HEK293 (cell line): ENCODE measurements at regions not wholly inside any gene's neighbourhood (a gene's known extent, or its start where the extent isn't known, plus 50 kb on each side); places are given as distances from the start of the nearest gene placed in this dataset.

Experiments used
- CTCF ChIA-PET: fragments of 350-600 bp; formaldehyde crosslinking; extraction: SDS; loops from one replicate; lab custom pipeline; 2021; ENCODE audit warnings: antibody characterized with exemption; lab: Yijun Ruan, JAX
- POLR2A ChIA-PET: fragments of 300-600 bp; formaldehyde crosslinking; extraction: SDS; loops from one replicate; lab custom pipeline; 2020; ENCODE audit warnings: antibody characterized with exemption, inconsistent platforms; lab: Yijun Ruan, JAX
- H3K27ac ChIP-seq: fragments of 200-500 bp; sonication (Bioruptor generic); 2 replicates; pipeline ENCODE4 v1.5.1; 2014; ENCODE audit warnings: low read depth, low read length, control low read depth, inconsistent platforms; ENCODE audit errors: extremely low read depth
- H3K36me3 ChIP-seq, 2 experiments: fragments of 200-500 bp in 1 of 2; sonication (Bioruptor generic) in 1 of 2; 1 replicate in 1 of 2; 2 replicates in 1 of 2; pipeline ENCODE4 v1.5.1; 2014 to 2017; ENCODE audit warnings: inconsistent platforms in 2 of 2, low read length in 2 of 2; ENCODE audit not compliant: control insufficient read depth in 2 of 2, insufficient read depth in 1 of 2
- H3K4me1 ChIP-seq: fragments of 200-500 bp; sonication (Bioruptor generic); 2 replicates; pipeline ENCODE4 v1.5.1; 2014; ENCODE audit warnings: mild to moderate bottlenecking, low read length, inconsistent platforms; ENCODE audit not compliant: control insufficient read depth, insufficient read depth
- H3K4me3 ChIP-seq: 2 replicates; pipeline ENCODE4 v1.5.1; 2011; ENCODE audit warnings: low read depth, mild to moderate bottlenecking, control low read depth, low read length, moderate library complexity
- H3K9me3 ChIP-seq: fragments of 200-500 bp; sonication (Bioruptor generic); 2 replicates; pipeline ENCODE4 v1.5.1; 2014; ENCODE audit warnings: low read depth, low read length, inconsistent platforms; ENCODE audit not compliant: control insufficient read depth, insufficient read depth
- BCL11A ChIP-seq: fragments of 450-650 bp; formaldehyde crosslinking; IDR thresholded peaks from 2 replicates; pipeline ENCODE4 v1.5.1; 2016; ENCODE audit warnings: low read depth, missing biosample characterization, missing genetic modification characterization
- GLI2 ChIP-seq: fragments of 450-650 bp; formaldehyde crosslinking; IDR thresholded peaks from 2 replicates; pipeline ENCODE4; 2017; ENCODE audit warnings: missing biosample characterization, missing genetic modification characterization, low read depth, borderline replicate concordance
- KLF9 ChIP-seq: fragments of 450-650 bp; formaldehyde crosslinking; IDR thresholded peaks from 2 replicates; pipeline ENCODE4 v1.5.1; 2016; ENCODE audit warnings: missing biosample characterization, missing genetic modification characterization, low read depth
- REPIN1 ChIP-seq: fragments of 450-650 bp; formaldehyde crosslinking; IDR thresholded peaks from 2 replicates; pipeline ENCODE4 v1.5.1; 2017; ENCODE audit warnings: missing biosample characterization, missing genetic modification characterization, low read depth
- SETDB1 ChIP-seq: IDR thresholded peaks from one replicate; pipeline ENCODE4 v1.6.1; 2017; ENCODE audit warnings: mild to moderate bottlenecking, low read length, moderate library complexity, mixed read lengths; ENCODE audit not compliant: insufficient read length
- ZBTB8A ChIP-seq: fragments of 450-650 bp; formaldehyde crosslinking; IDR thresholded peaks from 2 replicates; pipeline ENCODE4 v1.5.1; 2016; ENCODE audit warnings: missing biosample characterization, missing genetic modification characterization
- ZFHX2 ChIP-seq: fragments of 450-650 bp; formaldehyde crosslinking; conservative IDR thresholded peaks from 2 replicates; pipeline ENCODE4 v1.5.1; 2016; ENCODE audit warnings: missing biosample characterization, missing genetic modification characterization
- ZNF133 ChIP-seq: fragments of 450-650 bp; formaldehyde crosslinking; IDR thresholded peaks from 2 replicates; pipeline ENCODE4 v1.5.1; 2016; ENCODE audit warnings: missing biosample characterization, missing genetic modification characterization
- ZNF184 ChIP-seq: fragments of 450-650 bp; IDR thresholded peaks from 2 replicates; pipeline ENCODE4 v1.5.1; 2018; ENCODE audit warnings: missing biosample characterization, mild to moderate bottlenecking, missing genetic modification characterization
- ZNF292 ChIP-seq: fragments of 450-650 bp; formaldehyde crosslinking; IDR thresholded peaks from 2 replicates; pipeline ENCODE4 v1.5.1; 2016; ENCODE audit warnings: low read depth, missing biosample characterization, missing genetic modification characterization, borderline replicate concordance
- ZNF350 ChIP-seq: fragments of 450-650 bp; formaldehyde crosslinking; IDR thresholded peaks from 2 replicates; pipeline ENCODE4 v1.5.0; 2017; ENCODE audit warnings: missing biosample characterization, mild to moderate bottlenecking, missing genetic modification characterization
- ZNF423 ChIP-seq: fragments of 450-650 bp; formaldehyde crosslinking; IDR thresholded peaks from 2 replicates; pipeline ENCODE4 v1.5.1; 2016; ENCODE audit warnings: missing biosample characterization, missing genetic modification characterization
- ZNF510 ChIP-seq: fragments of 450-650 bp; formaldehyde crosslinking; IDR thresholded peaks from 2 replicates; pipeline ENCODE4 v1.5.1; 2018; ENCODE audit warnings: mild to moderate bottlenecking, missing genetic modification characterization, missing biosample characterization; ENCODE audit not compliant: insufficient replicate concordance
- ZNF549 ChIP-seq: fragments of 450-650 bp; IDR thresholded peaks from 2 replicates; pipeline ENCODE4 v1.5.1; 2018; ENCODE audit warnings: missing biosample characterization, missing genetic modification characterization, mild to moderate bottlenecking, inconsistent platforms, moderate library complexity
- ZNF555 ChIP-seq: fragments of 450-650 bp; formaldehyde crosslinking; conservative IDR thresholded peaks from 2 replicates; pipeline ENCODE4 v1.5.1; 2017; ENCODE audit warnings: missing biosample characterization, mild to moderate bottlenecking, missing genetic modification characterization, inconsistent platforms
- ZNF561 ChIP-seq: fragments of 450-650 bp; IDR thresholded peaks from 2 replicates; pipeline ENCODE4 v1.5.1; 2018; ENCODE audit warnings: missing biosample characterization, missing genetic modification characterization, borderline replicate concordance
- ZNF610 ChIP-seq: fragments of 450-650 bp; formaldehyde crosslinking; IDR thresholded peaks from 2 replicates; pipeline ENCODE4 v1.5.1; 2016; ENCODE audit warnings: missing biosample characterization, missing genetic modification characterization, borderline replicate concordance
- ZNF654 ChIP-seq: fragments of 450-650 bp; formaldehyde crosslinking; IDR thresholded peaks from 2 replicates; pipeline ENCODE4 v1.5.1; 2016; ENCODE audit warnings: low read depth, missing biosample characterization, missing genetic modification characterization
- ZSCAN16 ChIP-seq: fragments of 450-650 bp; formaldehyde crosslinking; IDR thresholded peaks from 2 replicates; pipeline ENCODE4 v1.5.1; 2016; ENCODE audit warnings: missing biosample characterization, missing genetic modification characterization
- TF ChIP-seq, protein P1 (sequence below): fragments of 450-650 bp; formaldehyde crosslinking; IDR thresholded peaks from 2 replicates; pipeline ENCODE4 v1.5.1; 2016; ENCODE audit warnings: missing biosample characterization, missing genetic modification characterization
- TF ChIP-seq, protein P2 (sequence below): fragments of 450-650 bp; formaldehyde crosslinking; IDR thresholded peaks from 2 replicates; pipeline ENCODE4; 2016; ENCODE audit warnings: missing biosample characterization, missing genetic modification characterization
- TF ChIP-seq, protein P3 (sequence below): fragments of 450-650 bp; formaldehyde crosslinking; IDR thresholded peaks from 2 replicates; pipeline ENCODE4 v1.5.0; 2017; ENCODE audit warnings: missing biosample characterization, missing genetic modification characterization, borderline replicate concordance

DNA sequence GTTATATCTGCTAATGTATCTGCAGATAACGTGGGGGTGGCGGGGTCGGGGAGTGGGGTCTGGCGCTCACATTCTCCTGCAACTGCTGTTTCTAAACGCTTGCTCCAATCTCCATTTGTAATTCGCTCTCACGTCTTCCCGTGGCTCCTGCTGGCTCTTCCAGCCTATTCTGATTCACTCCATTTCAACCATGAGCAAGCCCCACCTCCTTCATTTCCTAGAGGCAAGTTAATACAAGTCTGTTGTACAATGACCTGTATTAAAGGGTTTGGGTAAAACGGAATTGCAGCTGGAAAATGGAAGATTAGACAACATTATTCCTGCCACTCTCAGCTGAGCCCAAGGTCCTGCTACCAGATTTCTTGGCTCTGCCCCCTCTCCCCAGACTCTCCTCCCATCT is 132.3 kb downstream of the CSNK2A3 start:
- TF ChIP-seq ZNF555 (tag by site-specific recombination) = no peak
- TF ChIP-seq ZNF184 (tag by site-specific recombination) = no peak
- TF ChIP-seq ZNF610 (tag by site-specific recombination) = no peak
- no peak for TF ChIP-seq SETDB1
- no peak for TF ChIP-seq ZFHX2 (tag by site-specific recombination)
- TF ChIP-seq ZNF549 (tag by site-specific recombination) = no peak
- no peak for TF ChIP-seq ZNF510 (tag by site-specific recombination)
- no peak for TF ChIP-seq ZNF561 (tag by site-specific recombination)
- CTCF ChIA-PET = no interaction called here
- Histone ChIP-seq H3K27ac (no peak overlapping the region), H3K4me3 (no peak overlapping the region), H3K9me3 (no peaks in the 10 kb centered on the region), H3K4me1 (no peaks in the 10 kb centered on the region), H3K36me3 (no peaks in the 10 kb centered on the region)
- POLR2A ChIA-PET = no interaction called here

DNA sequence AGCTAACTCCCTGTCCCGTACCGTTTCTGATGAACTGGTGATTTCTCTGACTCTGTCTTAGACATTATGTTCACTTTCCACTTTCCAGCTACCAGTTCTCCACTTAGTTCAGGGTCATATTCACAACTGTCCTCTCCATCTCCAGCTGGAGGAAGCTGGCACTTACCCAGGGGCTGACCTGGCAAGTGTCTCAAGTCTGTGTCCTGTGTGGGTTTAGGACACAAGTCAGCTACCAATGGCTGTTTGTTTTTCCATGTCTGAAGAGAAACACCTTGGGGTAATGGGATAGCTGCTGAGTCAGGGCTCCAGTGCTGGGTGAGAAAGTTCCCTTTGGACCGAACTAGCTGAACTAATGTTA is 134.4 kb downstream of the CSNK2A3 start:
- CTCF ChIA-PET = interaction anchor here (0.9 to 1.4 kb wide), 3 partner anchors 12 to 191 kb away, joined by 3 to 4 read pairs (median 3); no protein-coding TSS in a partner anchor
- Histone ChIP-seq H3K9me3 (no peaks in the 10 kb centered on the region), H3K4me3 (no peak overlapping the region), H3K27ac (no peak overlapping the region), H3K36me3 (no peaks in the 10 kb centered on the region), H3K4me1 (no peaks in the 10 kb centered on the region)
- TF ChIP-seq ZNF133 (tag by site-specific recombination) (no peak), BCL11A (no peak)
- TF ChIP-seq, protein P1, sequence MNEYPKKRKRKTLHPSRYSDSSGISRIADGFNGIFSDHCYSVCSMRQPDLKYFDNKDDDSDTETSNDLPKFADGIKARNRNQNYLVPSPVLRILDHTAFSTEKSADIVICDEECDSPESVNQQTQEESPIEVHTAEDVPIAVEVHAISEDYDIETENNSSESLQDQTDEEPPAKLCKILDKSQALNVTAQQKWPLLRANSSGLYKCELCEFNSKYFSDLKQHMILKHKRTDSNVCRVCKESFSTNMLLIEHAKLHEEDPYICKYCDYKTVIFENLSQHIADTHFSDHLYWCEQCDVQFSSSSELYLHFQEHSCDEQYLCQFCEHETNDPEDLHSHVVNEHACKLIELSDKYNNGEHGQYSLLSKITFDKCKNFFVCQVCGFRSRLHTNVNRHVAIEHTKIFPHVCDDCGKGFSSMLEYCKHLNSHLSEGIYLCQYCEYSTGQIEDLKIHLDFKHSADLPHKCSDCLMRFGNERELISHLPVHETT (tag by site-specific recombination) = no peak
- POLR2A ChIA-PET = no interaction called here

DNA sequence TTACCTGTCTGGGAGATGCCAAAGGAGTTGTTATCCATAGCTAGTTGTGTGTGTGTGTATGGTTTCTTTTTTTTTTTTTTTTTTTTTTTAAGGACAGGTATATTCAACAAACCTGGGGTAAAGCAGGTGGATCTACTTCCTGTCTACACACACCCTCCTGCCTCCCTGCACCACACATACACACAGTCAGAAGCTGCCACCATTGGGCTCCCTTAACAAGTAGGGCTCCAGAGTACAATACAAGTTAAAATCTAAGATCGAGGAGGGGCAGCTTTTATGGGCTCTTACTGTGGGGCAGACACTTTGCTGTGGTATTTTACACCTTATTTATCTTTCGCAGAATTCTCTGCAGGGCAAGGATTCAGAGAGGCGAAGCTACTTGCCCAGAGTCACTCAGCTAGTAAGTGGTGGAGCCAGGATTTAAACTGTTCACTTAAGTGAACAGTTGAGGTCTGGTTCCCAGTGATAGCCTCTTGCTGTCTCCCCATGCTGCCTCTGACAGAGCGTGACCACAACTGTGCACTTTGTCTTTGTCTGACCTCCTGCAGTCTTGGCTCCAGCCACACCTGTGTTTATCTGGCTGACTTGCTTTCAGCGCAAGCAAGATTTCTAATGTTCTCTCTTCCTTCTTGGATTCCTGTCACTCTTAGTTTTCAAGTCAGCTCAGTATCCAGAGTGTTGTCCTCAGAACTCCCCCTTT is 135.0 kb downstream of the CSNK2A3 start:
- no peak for TF ChIP-seq ZNF292 (tag by site-specific recombination)
- no peak for TF ChIP-seq ZBTB8A (tag by site-specific recombination)
- TF ChIP-seq ZNF184 (tag by site-specific recombination) = no peak
- no peak for TF ChIP-seq ZNF654
- TF ChIP-seq ZSCAN16 (tag by site-specific recombination) = no peak
- TF ChIP-seq ZNF423 (tag by site-specific recombination) = no peak
- TF ChIP-seq, protein P2, sequence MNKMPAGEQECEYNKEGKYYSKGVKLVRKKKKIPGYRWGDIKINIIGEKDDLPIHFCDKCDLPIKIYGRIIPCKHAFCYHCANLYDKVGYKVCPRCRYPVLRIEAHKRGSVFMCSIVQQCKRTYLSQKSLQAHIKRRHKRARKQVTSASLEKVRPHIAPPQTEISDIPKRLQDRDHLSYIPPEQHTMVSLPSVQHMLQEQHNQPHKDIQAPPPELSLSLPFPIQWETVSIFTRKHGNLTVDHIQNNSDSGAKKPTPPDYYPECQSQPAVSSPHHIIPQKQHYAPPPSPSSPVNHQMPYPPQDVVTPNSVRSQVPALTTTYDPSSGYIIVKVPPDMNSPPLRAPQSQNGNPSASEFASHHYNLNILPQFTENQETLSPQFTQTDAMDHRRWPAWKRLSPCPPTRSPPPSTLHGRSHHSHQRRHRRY (tag by site-specific recombination) = no peak
- TF ChIP-seq GLI2 (tag by site-specific recombination) = no peak
- TF ChIP-seq, protein P3, sequence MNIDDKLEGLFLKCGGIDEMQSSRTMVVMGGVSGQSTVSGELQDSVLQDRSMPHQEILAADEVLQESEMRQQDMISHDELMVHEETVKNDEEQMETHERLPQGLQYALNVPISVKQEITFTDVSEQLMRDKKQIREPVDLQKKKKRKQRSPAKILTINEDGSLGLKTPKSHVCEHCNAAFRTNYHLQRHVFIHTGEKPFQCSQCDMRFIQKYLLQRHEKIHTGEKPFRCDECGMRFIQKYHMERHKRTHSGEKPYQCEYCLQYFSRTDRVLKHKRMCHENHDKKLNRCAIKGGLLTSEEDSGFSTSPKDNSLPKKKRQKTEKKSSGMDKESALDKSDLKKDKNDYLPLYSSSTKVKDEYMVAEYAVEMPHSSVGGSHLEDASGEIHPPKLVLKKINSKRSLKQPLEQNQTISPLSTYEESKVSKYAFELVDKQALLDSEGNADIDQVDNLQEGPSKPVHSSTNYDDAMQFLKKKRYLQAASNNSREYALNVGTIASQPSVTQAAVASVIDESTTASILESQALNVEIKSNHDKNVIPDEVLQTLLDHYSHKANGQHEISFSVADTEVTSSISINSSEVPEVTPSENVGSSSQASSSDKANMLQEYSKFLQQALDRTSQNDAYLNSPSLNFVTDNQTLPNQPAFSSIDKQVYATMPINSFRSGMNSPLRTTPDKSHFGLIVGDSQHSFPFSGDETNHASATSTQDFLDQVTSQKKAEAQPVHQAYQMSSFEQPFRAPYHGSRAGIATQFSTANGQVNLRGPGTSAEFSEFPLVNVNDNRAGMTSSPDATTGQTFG (tag by site-specific recombination) = no peak
- TF ChIP-seq ZNF561 (tag by site-specific recombination) = no peak
- TF ChIP-seq REPIN1 (tag by site-specific recombination) = no peak
- no peak for TF ChIP-seq ZNF350 (tag by site-specific recombination)
- TF ChIP-seq KLF9 (tag by site-specific recombination) = no peak
- POLR2A ChIA-PET = no interaction called here

More for the DNA sequence above, 135.0 kb downstream of the CSNK2A3 start:
- H3K36me3 ChIP-seq = no peaks in the 10 kb centered on the region
- H3K9me3 ChIP-seq = no peaks in the 10 kb centered on the region
- no peak overlapping the region for H3K4me3 ChIP-seq
- no peaks in the 10 kb centered on the region for H3K4me1 ChIP-seq
- CTCF ChIA-PET = interaction anchor here (0.6 to 1.1 kb wide), 3 partner anchors 48 to 190 kb away, joined by 3 read pairs; no protein-coding TSS in a partner anchor
- no peak overlapping the region for H3K27ac ChIP-seq
